Trophoblast cell (in vitro differentiated cells and primary cell): ENCODE measurements at regions not wholly inside any gene's neighbourhood (a gene's known extent, or its start where the extent isn't known, plus 50 kb on each side); places are given as distances from the start of the nearest gene placed in this dataset.

ENCODE experiments used
- DNase-seq, 2 donors: peaks; one replicate each; pipeline ENCODE4 v3.0.0-alpha.2; 2016
- H2AFZ ChIP-seq: 2 replicates; pipeline ENCODE4 v1.6.1; 2013; ENCODE audit warnings: low read length, moderate library complexity, mild to moderate bottlenecking; ENCODE audit not compliant: insufficient read depth, poor library complexity
- H2AK5ac ChIP-seq: 2 replicates; pipeline ENCODE4 v1.6.1; 2013; ENCODE audit warnings: mild to moderate bottlenecking, low read length
- H2BK120ac ChIP-seq: 2 replicates; pipeline ENCODE4 v1.6.1; 2013; ENCODE audit warnings: low read length, mild to moderate bottlenecking, moderate library complexity; ENCODE audit not compliant: insufficient read depth, poor library complexity
- H2BK12ac ChIP-seq: 2 replicates; pipeline ENCODE4 v1.6.1; 2013; ENCODE audit warnings: mild to moderate bottlenecking, low read length, moderate library complexity
- H2BK5ac ChIP-seq: 2 replicates; pipeline ENCODE4 v1.6.1; 2013; ENCODE audit warnings: low read length, low read depth, moderate library complexity, mild to moderate bottlenecking; ENCODE audit not compliant: poor library complexity
- H3K14ac ChIP-seq: 2 replicates; pipeline ENCODE4 v1.6.1; 2013; ENCODE audit warnings: mild to moderate bottlenecking, low read length
- H3K18ac ChIP-seq: 2 replicates; pipeline ENCODE4 v1.6.1; 2013; ENCODE audit warnings: mild to moderate bottlenecking, low read length
- H3K23ac ChIP-seq: 2 replicates; pipeline ENCODE4 v1.6.1; 2013; ENCODE audit warnings: low read length
- H3K27ac ChIP-seq: 2 replicates; pipeline ENCODE4 v1.5.1; 2013; ENCODE audit warnings: low read depth, mild to moderate bottlenecking, inconsistent platforms, low read length, moderate library complexity
- H3K27me3 ChIP-seq: 2 replicates; pipeline ENCODE4 v1.6.1; 2013; ENCODE audit warnings: inconsistent platforms, mild to moderate bottlenecking, low read length, moderate library complexity; ENCODE audit not compliant: insufficient read depth
- H3K36me3 ChIP-seq, 2 experiments: 1 replicate in 1 of 2; 2 replicates in 1 of 2; pipeline ENCODE4 v1.6.1; 2013; ENCODE audit warnings: low read length in 2 of 2, mild to moderate bottlenecking in 2 of 2, moderate library complexity in 1 of 2; ENCODE audit not compliant: insufficient read depth in 2 of 2, control insufficient read depth in 1 of 2
- H3K4ac ChIP-seq: 2 replicates; pipeline ENCODE4 v1.6.1; 2013; ENCODE audit warnings: low read depth, mild to moderate bottlenecking, low read length, moderate library complexity
- H3K4me1 ChIP-seq, 2 experiments: 1 replicate in 1 of 2; 2 replicates in 1 of 2; pipeline ENCODE4 v1.6.1; 2013; ENCODE audit warnings: low read length in 2 of 2, mild to moderate bottlenecking in 2 of 2, moderate library complexity in 1 of 2; ENCODE audit not compliant: insufficient read depth in 2 of 2, control insufficient read depth in 1 of 2
- H3K4me2 ChIP-seq: 2 replicates; pipeline ENCODE4 v1.6.1; 2013; ENCODE audit warnings: inconsistent platforms, mild to moderate bottlenecking, low read length, moderate library complexity
- H3K4me3 ChIP-seq: 2 replicates; pipeline ENCODE4 v1.5.1; 2013; ENCODE audit warnings: mild to moderate bottlenecking, low read depth, low read length, inconsistent platforms
- H3K79me1 ChIP-seq: one replicate; pipeline ENCODE4 v1.6.1; 2013; ENCODE audit warnings: low read length
- H3K79me2 ChIP-seq: 2 replicates; pipeline ENCODE4 v1.6.1; 2013; ENCODE audit warnings: low read length, mild to moderate bottlenecking; ENCODE audit not compliant: control insufficient read depth, insufficient read depth, poor library complexity
- H3K9ac ChIP-seq: 2 replicates; pipeline ENCODE4 v1.6.1; 2013; ENCODE audit warnings: mild to moderate bottlenecking, low read length
- H3K9me3 ChIP-seq: 2 replicates; pipeline ENCODE4 v1.6.1; 2013; ENCODE audit warnings: low read depth, mild to moderate bottlenecking, control low read depth, inconsistent platforms, low read length; ENCODE audit not compliant: insufficient read depth
- H4K12ac ChIP-seq: 2 replicates; pipeline ENCODE4 v1.6.1; 2013; ENCODE audit warnings: low read depth, mild to moderate bottlenecking, low read length, moderate library complexity
- H4K8ac ChIP-seq: 2 replicates; pipeline ENCODE4 v1.6.1; 2013; ENCODE audit warnings: low read depth, mild to moderate bottlenecking, low read length, moderate library complexity
- H4K91ac ChIP-seq: one replicate; pipeline ENCODE4 v1.6.1; 2013; ENCODE audit warnings: low read depth, mild to moderate bottlenecking, low read length, moderate library complexity
- WGBS: extraction: QIAGEN DNeasy Blood & Tissue Kit; methylation state at CpG from one replicate; pipeline ENCODE4 v1.1.7; 2013; ENCODE audit warnings: missing lambda C conversion rate; ENCODE audit not compliant: insufficient read length, insufficient coverage; ENCODE audit errors: extremely low coverage; 5-methylcytosine and 5-hydroxymethylcytosine counted together

- Histone ChIP-seq H2BK120ac (no peak overlapping the region), H3K18ac (no peak overlapping the region), H3K23ac (no peak overlapping the region), H2BK5ac (no peak overlapping the region), H3K36me3 (no peaks in the 10 kb centered on the region), H2AFZ (no peak overlapping the region), H3K4me3 (no peak overlapping the region), H4K8ac (no peak overlapping the region), H3K9ac (no peak overlapping the region), H3K4me1 (no peaks in the 10 kb centered on the region), H4K12ac (no peak overlapping the region), H3K79me1 (no peaks in the 10 kb centered on the region), H3K4ac (no peak overlapping the region), H2AK5ac (no peak overlapping the region), H2BK12ac (no peak overlapping the region), H3K27ac (no peak overlapping the region), H4K91ac (no peak overlapping the region), H3K14ac (no peak overlapping the region), H3K9me3 (no peaks in the 10 kb centered on the region), H3K27me3 (no peaks in the 10 kb centered on the region), H3K79me2 (no peaks in the 10 kb centered on the region), H3K4me2 (no peak overlapping the region)
- WGBS: no CpG with 5 or more reads among the region's 8 CpGs
- no peak for DNase-seq
These were observed 130.6 kb downstream of the MPP7 start for GRCh38 chr10:28172223-28172610.

- H4K12ac ChIP-seq: no peak overlapping the region
- H3K27ac ChIP-seq: no peak overlapping the region
- H3K23ac ChIP-seq: no peak overlapping the region
- H4K91ac ChIP-seq: no peak overlapping the region
- H3K79me1 ChIP-seq: no peaks in the 10 kb centered on the region
- H3K79me2 ChIP-seq: no peaks in the 10 kb centered on the region
- H3K36me3 ChIP-seq: no peaks in the 10 kb centered on the region
- no peak overlapping the region for H2BK12ac ChIP-seq
- no peak overlapping the region for H3K4ac ChIP-seq
- H3K9ac ChIP-seq: no peak overlapping the region
- no peaks in the 10 kb centered on the region for H3K4me1 ChIP-seq
- H3K4me3 ChIP-seq: no peak overlapping the region
- no peak overlapping the region for H2AK5ac ChIP-seq
- no peak overlapping the region for H4K8ac ChIP-seq
- H2BK120ac ChIP-seq: no peak overlapping the region
- H3K4me2 ChIP-seq: no peak overlapping the region
- no peak overlapping the region for H3K18ac ChIP-seq
- DNase-seq: no peak
- no peaks in the 10 kb centered on the region for H3K27me3 ChIP-seq
- WGBS: no CpG with 5 or more reads among the region's 9 CpGs
- H2AFZ ChIP-seq: no peak overlapping the region
- no peaks in the 10 kb centered on the region for H3K9me3 ChIP-seq
- H2BK5ac ChIP-seq: no peak overlapping the region
- no peak overlapping the region for H3K14ac ChIP-seq
These were observed 131.2 kb downstream of the MPP7 start for GRCh38 chr10:28171468-28172222.

- H4K91ac ChIP-seq: no peak overlapping the region
- H3K36me3 ChIP-seq: no peaks in the 10 kb centered on the region
- no peak overlapping the region for H3K4ac ChIP-seq
- no peak overlapping the region for H3K4me2 ChIP-seq
- H3K27ac ChIP-seq: no peak overlapping the region
- no peaks in the 10 kb centered on the region for H3K79me1 ChIP-seq
- H2AK5ac ChIP-seq: no peak overlapping the region
- H3K79me2 ChIP-seq: no peaks in the 10 kb centered on the region
- H2BK5ac ChIP-seq: no peak overlapping the region
- H3K4me1 ChIP-seq: no peaks in the 10 kb centered on the region
- H3K9ac ChIP-seq: no peak overlapping the region
- H3K23ac ChIP-seq: no peak overlapping the region
- H3K14ac ChIP-seq: no peak overlapping the region
- no peak overlapping the region for H4K8ac ChIP-seq
- H3K9me3 ChIP-seq: no peaks in the 10 kb centered on the region
- no peak overlapping the region for H3K18ac ChIP-seq
- no peak overlapping the region for H2AFZ ChIP-seq
- no peak overlapping the region for H3K4me3 ChIP-seq
- DNase-seq: peak in 1 of 2 donors; percentile 30
- no peak overlapping the region for H2BK12ac ChIP-seq
- H2BK120ac ChIP-seq: no peak overlapping the region
- no peaks in the 10 kb centered on the region for H3K27me3 ChIP-seq
- no peak overlapping the region for H4K12ac ChIP-seq
- WGBS: no CpG with 5 or more reads among the region's 2 CpGs
These were observed 133.3 kb downstream of the MPP7 start for GRCh38 chr10:28169525-28169924.

- 100% methylated on average over 1 of the region's 6 CpGs for WGBS
These were observed 141.9 kb downstream of the MPP7 start for GRCh38 chr10:28160866-28161405.

More at GRCh38 chr10:28160866-28161405, 141.9 kb downstream of the MPP7 start:
- no peak overlapping the region for H3K4me2 ChIP-seq
- no peak overlapping the region for H4K12ac ChIP-seq
- H2BK12ac ChIP-seq: no peak overlapping the region
- no peak overlapping the region for H3K14ac ChIP-seq
- no peak overlapping the region for H4K8ac ChIP-seq
- no peak overlapping the region for H3K18ac ChIP-seq
- no peaks in the 10 kb centered on the region for H3K79me1 ChIP-seq
- H4K91ac ChIP-seq: no peak overlapping the region
- H2AK5ac ChIP-seq: no peak overlapping the region
- no peaks in the 10 kb centered on the region for H3K36me3 ChIP-seq
- H3K27me3 ChIP-seq: no peaks in the 10 kb centered on the region
- H2AFZ ChIP-seq: no peak overlapping the region
- H3K23ac ChIP-seq: no peak overlapping the region
- no peak overlapping the region for H2BK5ac ChIP-seq
- H3K9ac ChIP-seq: no peak overlapping the region
- H3K4ac ChIP-seq: no peak overlapping the region
- H3K4me1 ChIP-seq: no peaks in the 10 kb centered on the region
- DNase-seq: peak in 1 of 2 donors; percentile 42
- H3K79me2 ChIP-seq: no peaks in the 10 kb centered on the region
- H3K9me3 ChIP-seq: peaks cover 1% of the 10 kb centered on the region
- H3K4me3 ChIP-seq: no peak overlapping the region
- H2BK120ac ChIP-seq: no peak overlapping the region
- H3K27ac ChIP-seq: no peak overlapping the region
